IMR-90 (cell line): ENCODE measurements at regions not wholly inside any gene's neighbourhood (a gene's known extent, or its start where the extent isn't known, plus 50 kb on each side); places are given as distances from the start of the nearest gene placed in this dataset.
"Not testable (repeated sequence)": the region's sequence is repeated elsewhere in the genome, so short reads cannot be mapped to it uniquely, and the experiment has no call there.

Experiments used
- CEBPB ChIP-seq: IDR thresholded peaks from 2 replicates; pipeline ENCODE4 v1.6.1; 2012; ENCODE audit warnings: low read depth, low read length, improper control_type of control experiment
- CHD1 ChIP-seq: IDR thresholded peaks from 2 replicates; pipeline ENCODE4 v1.6.1; 2012; ENCODE audit warnings: low read depth, low read length, improper control_type of control experiment
- CTCF ChIP-seq: conservative IDR thresholded peaks from 2 replicates; pipeline ENCODE4 v1.5.1; 2012; ENCODE audit warnings: mild to moderate bottlenecking, low read depth, low read length, improper control_type of control experiment
- MXI1 ChIP-seq: IDR thresholded peaks from 2 replicates; pipeline ENCODE4 v1.6.1; 2012; ENCODE audit warnings: low read depth, mild to moderate bottlenecking, low read length, moderate library complexity, borderline replicate concordance
- POLR2A ChIP-seq: IDR thresholded peaks from 2 replicates; pipeline ENCODE4 v1.6.1; 2012; ENCODE audit warnings: mild to moderate bottlenecking, low read depth, low read length
- RAD21 ChIP-seq: IDR thresholded peaks from 2 replicates; pipeline ENCODE4 v1.6.1; 2012; ENCODE audit warnings: low read length, improper control_type of control experiment
- RFX5 ChIP-seq: IDR thresholded peaks from 2 replicates; pipeline ENCODE4 v1.8.0; 2012; ENCODE audit warnings: low read depth, mild to moderate bottlenecking, low read length, moderate library complexity

- TF ChIP-seq CTCF, RAD21, CHD1, POLR2A, CEBPB, RFX5, MXI1: not testable (repeated sequence)
Measured at GRCh38 chr9:38510340-38510739, 86.1 kb upstream of the IGFBPL1 start.
